Activated CD8-positive, alpha-beta memory T cell treated with anti-CD3 and anti-CD28 coated beads, Interleukin-2, amount 10 ng/mL, durations not matched to agents 7 days and 5 days (primary cell): ENCODE measurements at regions not wholly inside any gene's neighbourhood (a gene's known extent, or its start where the extent isn't known, plus 50 kb on each side); places are given as distances from the start of the nearest gene placed in this dataset.

Experiments
- ATAC-seq: fragments of 150-1000 bp; cut with Tn5 transposase; one replicate; pipeline ENCODE4 v1.10.0; 2021; ENCODE audit warnings: moderate library complexity
- CTCF ChIA-PET: fragments of 350-600 bp; sonication (Branson Sonifier 250); formaldehyde crosslinking; loops from one replicate; lab custom pipeline; 2021; ENCODE audit warnings: antibody characterized with exemption; lab: Charles Lee
- DNase-seq: peaks from one replicate; pipeline ENCODE4 v3.0.0-alpha.2; 2020
- H3K27ac Mint-ChIP-seq: one replicate; pipeline ENCODE4 v1.8.0; 2021; ENCODE audit warnings: mild to moderate bottlenecking, mixed read lengths
- H3K27me3 Mint-ChIP-seq: one replicate; pipeline ENCODE4 v1.8.0; 2021; ENCODE audit warnings: mixed read lengths
- H3K36me3 Mint-ChIP-seq: one replicate; pipeline ENCODE4 v1.8.0; 2021; ENCODE audit warnings: mild to moderate bottlenecking, mixed read lengths
- H3K4me1 Mint-ChIP-seq: one replicate; pipeline ENCODE4 v1.8.0; 2021; ENCODE audit warnings: mixed read lengths
- H3K4me3 Mint-ChIP-seq: one replicate; pipeline ENCODE4 v1.8.0; 2021; ENCODE audit warnings: mild to moderate bottlenecking, moderate library complexity, mixed read lengths
- H3K9me3 Mint-ChIP-seq: one replicate; pipeline ENCODE4 v1.8.0; 2022; ENCODE audit warnings: low read depth, mixed read lengths

DNA sequence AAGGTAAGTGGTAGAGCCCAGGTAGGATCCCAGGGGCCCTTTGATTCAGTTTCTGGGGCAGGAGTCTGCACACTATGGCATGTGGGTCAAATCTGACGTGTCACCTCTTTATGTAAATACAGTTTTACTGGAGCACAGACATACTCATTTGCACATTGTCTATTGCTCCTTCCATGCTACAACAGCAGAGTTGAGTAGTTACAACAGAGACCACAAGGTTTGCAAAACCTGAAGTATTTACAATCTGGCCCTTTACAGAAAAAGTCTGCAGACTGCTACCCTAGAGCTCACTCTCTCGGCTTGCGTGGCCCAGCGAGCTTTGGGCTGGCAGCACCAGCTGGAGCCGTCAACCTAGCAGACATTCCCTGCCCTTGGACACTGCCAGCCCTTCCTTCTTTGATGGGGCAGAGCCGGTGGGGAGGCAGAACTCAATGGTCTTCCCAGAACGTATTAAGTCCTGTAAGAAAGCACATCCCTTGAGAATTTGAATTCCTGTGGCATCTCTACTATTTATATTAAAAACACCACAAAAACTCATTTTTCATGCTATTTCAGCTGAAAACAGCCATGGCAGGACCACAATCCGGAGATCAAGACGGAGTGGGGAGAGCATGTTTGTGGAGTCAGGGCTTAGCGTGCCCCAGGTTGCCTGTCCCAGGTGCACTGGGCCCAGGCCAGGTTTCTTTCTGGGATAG is 133.1 kb upstream of the NUDT7 start:
- no peaks in the 10 kb centered on the region for H3K36me3 Mint-ChIP-seq

DNA sequence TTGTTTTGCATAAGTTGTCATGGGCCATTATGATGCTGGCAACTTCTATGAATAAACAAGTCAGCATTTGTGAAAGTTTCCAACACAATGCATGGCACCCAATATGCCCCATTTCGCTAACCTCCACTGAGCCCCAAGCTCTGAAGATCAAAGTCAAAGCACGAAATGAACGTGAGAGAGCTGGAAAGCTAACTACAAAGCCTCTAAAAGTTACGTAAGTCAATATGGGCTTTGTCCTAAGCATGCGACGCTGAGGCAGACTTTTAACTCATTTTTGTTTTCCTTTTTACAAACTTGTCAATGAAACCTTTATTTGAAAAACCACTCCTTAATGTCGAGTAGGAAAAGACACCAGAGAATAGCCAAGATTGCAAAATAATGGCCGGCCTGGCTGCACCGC is 131.6 kb upstream of the NUDT7 start:
- Mint-ChIP-seq H3K4me3 (no peak overlapping the region), H3K9me3 (no peaks in the 10 kb centered on the region), H3K27me3 (no peaks in the 10 kb centered on the region), H3K27ac (no peak overlapping the region), H3K36me3 (no peaks in the 10 kb centered on the region), H3K4me1 (peaks cover 3% of the 10 kb centered on the region)
- ATAC-seq: no peak
- CTCF ChIA-PET: no interaction called here
- no peak for DNase-seq

More for the DNA sequence above, 133.1 kb upstream of the NUDT7 start:
- CTCF ChIA-PET: no interaction called here
- DNase-seq (no peak), ATAC-seq (no peak)
- Mint-ChIP-seq H3K27ac (no peak overlapping the region), H3K4me1 (peaks cover 9% of the 10 kb centered on the region), H3K9me3 (no peaks in the 10 kb centered on the region), H3K27me3 (peaks cover 4% of the 10 kb centered on the region), H3K4me3 (no peak overlapping the region)

DNA sequence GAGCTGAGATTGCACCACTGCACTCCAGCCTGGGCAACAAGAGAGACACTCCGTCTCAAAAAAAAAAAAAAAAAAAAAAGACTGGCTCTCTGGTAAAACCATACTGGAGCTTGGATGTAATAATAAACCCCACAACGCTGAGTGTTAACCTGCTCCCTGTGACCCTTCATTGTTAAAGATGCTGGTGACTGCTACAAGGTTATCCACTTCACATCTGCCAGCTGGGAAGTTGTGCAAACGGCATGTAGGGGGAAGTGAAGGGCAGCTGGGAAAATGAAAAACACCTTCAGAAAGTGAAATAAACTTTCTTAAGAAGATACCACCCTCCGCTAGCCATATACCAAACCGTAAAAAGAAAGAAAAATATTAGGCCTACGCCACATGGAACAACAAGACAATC is 131.0 kb upstream of the NUDT7 start:
- H3K27me3 Mint-ChIP-seq: no peaks in the 10 kb centered on the region

DNA sequence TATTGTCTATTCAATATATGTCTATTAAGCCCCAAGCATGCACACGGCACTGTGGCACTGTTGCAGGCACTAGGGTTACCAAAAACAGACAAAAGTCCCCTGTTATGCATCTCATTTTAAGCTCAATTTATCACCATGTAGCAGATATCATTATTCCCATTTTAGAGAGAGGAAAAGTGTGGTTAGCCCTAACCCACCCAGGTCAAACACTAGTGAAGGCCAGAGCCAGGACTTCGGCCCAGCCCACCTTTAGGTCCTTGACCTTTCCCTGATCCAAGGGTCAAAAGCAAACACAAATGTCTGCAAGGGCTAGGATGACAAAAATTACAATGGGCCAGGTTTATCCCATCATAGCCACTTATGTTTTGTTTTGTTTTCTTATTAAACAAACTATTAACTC is 130.3 kb upstream of the NUDT7 start:
- CTCF ChIA-PET: no interaction called here

More for the DNA sequence above, 131.0 kb upstream of the NUDT7 start:
- DNase-seq (no peak), ATAC-seq (no peak)
- Mint-ChIP-seq H3K4me1 (no peaks in the 10 kb centered on the region), H3K9me3 (no peaks in the 10 kb centered on the region), H3K36me3 (no peaks in the 10 kb centered on the region), H3K27ac (no peak overlapping the region), H3K4me3 (no peak overlapping the region)
- CTCF ChIA-PET: interaction anchor here (0.6 kb wide), 1 partner anchor 355 kb away, joined by 3 read pairs; no protein-coding TSS in a partner anchor

DNA sequence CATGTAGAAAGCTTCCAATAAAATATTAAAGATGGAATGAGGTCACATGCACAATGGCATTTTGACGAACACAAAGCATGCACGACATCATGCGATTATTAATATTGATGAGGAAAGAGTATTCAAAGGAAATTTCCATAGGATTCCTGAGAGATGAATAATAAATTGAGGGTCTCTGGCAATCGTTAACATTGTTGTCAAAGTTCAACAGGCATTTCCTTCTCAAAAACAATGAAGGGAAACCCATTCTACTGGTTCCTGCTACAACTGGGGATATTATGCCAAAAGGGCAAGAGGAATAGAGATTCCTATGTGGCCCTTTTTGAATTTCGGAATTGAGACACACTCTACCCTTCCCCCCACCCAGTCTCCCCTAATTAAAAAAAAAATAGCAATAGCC is 128.3 kb upstream of the NUDT7 start:
- no peaks in the 10 kb centered on the region for H3K27me3 Mint-ChIP-seq
- H3K9me3 Mint-ChIP-seq: no peaks in the 10 kb centered on the region
- CTCF ChIA-PET: interaction anchor here (1.1 to 1.8 kb wide), 2 partner anchors 10 to 359 kb away, joined by 4 read pairs; no protein-coding TSS in a partner anchor
- H3K36me3 Mint-ChIP-seq: no peaks in the 10 kb centered on the region
- no peaks in the 10 kb centered on the region for H3K4me1 Mint-ChIP-seq
- no peak overlapping the region for H3K4me3 Mint-ChIP-seq
- DNase-seq (no peak), ATAC-seq (no peak)
- no peak overlapping the region for H3K27ac Mint-ChIP-seq

More for the DNA sequence above, 130.3 kb upstream of the NUDT7 start:
- H3K27me3 Mint-ChIP-seq: no peaks in the 10 kb centered on the region
- no peaks in the 10 kb centered on the region for H3K36me3 Mint-ChIP-seq
- H3K27ac Mint-ChIP-seq: no peak overlapping the region
- no peak for ATAC-seq
- H3K4me3 Mint-ChIP-seq: no peak overlapping the region
- no peaks in the 10 kb centered on the region for H3K9me3 Mint-ChIP-seq
- no peak for DNase-seq
- no peaks in the 10 kb centered on the region for H3K4me1 Mint-ChIP-seq

DNA sequence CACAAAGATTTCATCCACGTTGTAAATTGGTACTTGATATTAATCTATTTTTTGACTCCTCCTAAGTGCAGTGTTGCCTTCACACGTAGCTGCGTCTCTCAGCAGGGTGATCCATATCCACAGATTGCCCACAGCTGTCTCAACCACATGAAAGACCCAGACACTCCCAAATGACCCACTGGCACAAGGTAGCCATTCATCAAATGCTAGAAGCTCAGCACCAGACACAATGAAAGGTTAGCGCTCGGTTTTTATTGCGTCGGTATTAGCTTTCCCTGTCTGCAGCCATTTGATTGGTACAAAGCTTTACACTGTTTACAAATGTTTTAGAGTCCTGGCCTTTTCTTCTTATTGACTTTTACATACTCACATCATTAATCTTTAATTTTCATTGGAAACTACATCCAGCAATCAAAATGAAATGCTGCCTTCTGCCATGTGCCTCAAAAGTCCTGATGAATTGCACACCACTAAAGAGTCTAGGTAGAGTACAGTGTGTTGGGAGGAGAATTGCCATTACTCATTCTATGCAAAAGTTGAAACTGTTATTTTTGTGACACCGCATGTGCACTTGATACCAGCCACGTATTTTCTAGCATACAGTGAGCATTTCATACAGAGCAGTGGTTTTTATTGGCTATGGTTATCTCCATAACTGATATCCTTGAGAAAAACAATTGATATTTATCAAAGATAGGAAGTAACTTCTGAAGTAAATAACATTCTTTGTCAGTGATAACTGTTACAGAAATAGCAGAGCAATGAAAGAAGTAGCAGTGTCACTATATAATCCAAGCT is 127.3 kb upstream of the NUDT7 start:
- DNase-seq (no peak), ATAC-seq (no peak)
- H3K27ac Mint-ChIP-seq: no peak overlapping the region
- no peaks in the 10 kb centered on the region for H3K4me1 Mint-ChIP-seq
- no peaks in the 10 kb centered on the region for H3K36me3 Mint-ChIP-seq
- no peaks in the 10 kb centered on the region for H3K9me3 Mint-ChIP-seq
- no peak overlapping the region for H3K4me3 Mint-ChIP-seq
- no peaks in the 10 kb centered on the region for H3K27me3 Mint-ChIP-seq
- CTCF ChIA-PET: interaction anchor here (0.8 to 1.8 kb wide), 2 partner anchors 191 to 360 kb away, joined by 3 to 4 read pairs; no protein-coding TSS in a partner anchor

DNA sequence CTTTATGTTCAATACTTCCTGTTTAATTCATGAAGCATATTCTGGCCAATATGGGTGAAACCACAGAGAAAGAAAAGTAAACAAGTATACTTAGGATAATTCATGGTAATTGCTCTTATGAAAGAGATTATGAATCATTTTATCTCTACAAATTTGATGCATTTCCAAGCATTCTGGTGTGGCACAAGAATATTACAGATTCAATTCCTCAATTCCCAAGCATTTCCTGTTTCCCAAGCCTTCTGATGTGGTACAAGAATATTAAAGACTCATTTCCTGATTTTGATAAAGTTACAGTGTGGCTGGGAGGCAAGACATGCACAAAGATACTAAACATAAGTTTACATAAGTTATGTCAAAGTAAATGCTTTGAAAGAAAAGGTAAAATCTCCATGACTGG is 126.1 kb upstream of the NUDT7 start:
- CTCF ChIA-PET: interaction anchor here (0.8 kb wide), 1 partner anchor 190 kb away, joined by 3 read pairs; no protein-coding TSS in a partner anchor
- no peak for ATAC-seq

DNA sequence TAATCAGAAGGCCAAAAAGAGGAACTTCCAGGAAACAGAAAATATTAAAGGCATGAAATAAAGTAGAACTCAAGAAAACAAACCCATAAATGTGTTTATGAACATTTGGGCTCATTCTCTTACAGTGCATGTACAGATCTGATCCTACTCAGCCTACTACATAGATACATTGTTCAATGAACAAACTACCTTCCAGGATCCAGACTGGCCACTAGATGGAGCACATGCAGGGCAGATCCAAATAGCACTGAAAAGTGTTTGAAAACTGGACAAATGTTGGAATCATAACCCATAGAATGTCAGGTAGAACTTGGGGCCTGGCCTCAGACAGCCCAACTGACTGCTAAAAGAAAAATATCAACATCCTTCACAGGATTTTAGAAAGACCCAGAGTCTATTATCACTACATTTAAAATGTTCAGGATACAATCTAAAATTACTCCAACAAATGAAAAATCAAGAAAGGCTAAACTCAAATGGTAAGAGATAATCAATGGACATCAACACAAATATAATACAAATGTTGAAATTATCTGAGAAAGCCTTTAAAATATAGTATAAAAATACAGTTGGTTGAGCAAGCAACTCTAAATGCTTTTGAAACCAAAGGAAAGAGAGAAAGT is 122.4 kb upstream of the NUDT7 start:
- DNase-seq: no peak
- H3K9me3 Mint-ChIP-seq: no peaks in the 10 kb centered on the region
- no peaks in the 10 kb centered on the region for H3K4me1 Mint-ChIP-seq
- no peak overlapping the region for H3K4me3 Mint-ChIP-seq
- H3K27ac Mint-ChIP-seq: no peak overlapping the region
- peaks cover 7% of the 10 kb centered on the region for H3K27me3 Mint-ChIP-seq
- H3K36me3 Mint-ChIP-seq: no peaks in the 10 kb centered on the region
- CTCF ChIA-PET: interaction anchor here (0.8 kb wide), 1 partner anchor 403 kb away, joined by 4 read pairs; no protein-coding TSS in a partner anchor
- no peak for ATAC-seq

More for the DNA sequence above, 126.1 kb upstream of the NUDT7 start:
- H3K27me3 Mint-ChIP-seq: peaks cover 3% of the 10 kb centered on the region
- no peak overlapping the region for H3K27ac Mint-ChIP-seq
- no peak for DNase-seq
- H3K4me1 Mint-ChIP-seq: no peaks in the 10 kb centered on the region
- no peaks in the 10 kb centered on the region for H3K36me3 Mint-ChIP-seq
- no peak overlapping the region for H3K4me3 Mint-ChIP-seq
- no peaks in the 10 kb centered on the region for H3K9me3 Mint-ChIP-seq

DNA sequence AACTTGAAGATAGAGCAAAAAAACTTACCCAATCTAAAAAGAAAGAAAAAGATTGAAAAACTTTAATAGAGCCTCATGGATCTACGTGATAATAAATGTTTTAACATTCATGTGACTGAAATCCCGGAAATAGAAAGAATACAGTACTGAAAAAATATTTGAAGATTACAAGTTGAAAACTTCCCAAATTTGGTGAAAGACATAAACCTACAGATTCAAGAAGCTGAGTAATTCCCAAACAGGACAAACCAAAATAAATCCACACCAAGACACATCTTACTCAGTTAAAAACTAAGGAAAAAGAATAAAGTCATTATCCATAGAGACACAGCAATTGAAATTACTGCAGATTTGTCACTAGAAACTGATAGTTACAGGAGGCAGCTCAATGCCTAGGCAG is 121.8 kb upstream of the NUDT7 start:
- H3K27ac Mint-ChIP-seq: no peak overlapping the region

DNA sequence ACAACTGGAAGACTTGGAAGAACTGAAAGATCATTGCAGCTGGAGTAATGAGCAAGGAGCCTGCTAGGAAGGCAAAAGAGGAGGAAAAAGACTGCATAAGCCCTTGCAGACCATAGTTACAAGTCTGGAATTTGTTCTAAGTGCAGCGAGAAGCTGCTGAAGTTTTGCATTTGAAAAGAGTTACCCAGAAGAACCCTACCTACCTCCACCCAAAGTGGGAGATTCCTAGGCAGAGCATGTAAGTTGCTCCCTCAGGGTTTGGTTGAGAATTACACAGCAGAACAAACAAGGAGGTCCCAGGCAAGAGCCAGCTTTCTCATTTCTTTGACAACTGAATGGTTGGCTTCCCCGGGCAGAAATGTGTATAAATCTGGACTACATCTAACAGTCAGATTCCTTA is 118.7 kb upstream of the NUDT7 start:
- Mint-ChIP-seq H3K36me3 (no peaks in the 10 kb centered on the region), H3K4me3 (no peak overlapping the region), H3K27me3 (peaks cover 12% of the 10 kb centered on the region), H3K27ac (no peak overlapping the region), H3K9me3 (no peaks in the 10 kb centered on the region), H3K4me1 (no peaks in the 10 kb centered on the region)
- ATAC-seq: no peak
- no peak for DNase-seq
- CTCF ChIA-PET: interaction anchor here (0.7 kb wide), 1 partner anchor 367 kb away, joined by 3 read pairs; no protein-coding TSS in a partner anchor

More for the DNA sequence above, 121.8 kb upstream of the NUDT7 start:
- no peak for ATAC-seq
- Mint-ChIP-seq H3K4me1 (no peaks in the 10 kb centered on the region), H3K27me3 (peaks cover 9% of the 10 kb centered on the region), H3K9me3 (no peaks in the 10 kb centered on the region), H3K36me3 (no peaks in the 10 kb centered on the region), H3K4me3 (no peak overlapping the region)
- CTCF ChIA-PET: no interaction called here
- no peak for DNase-seq

DNA sequence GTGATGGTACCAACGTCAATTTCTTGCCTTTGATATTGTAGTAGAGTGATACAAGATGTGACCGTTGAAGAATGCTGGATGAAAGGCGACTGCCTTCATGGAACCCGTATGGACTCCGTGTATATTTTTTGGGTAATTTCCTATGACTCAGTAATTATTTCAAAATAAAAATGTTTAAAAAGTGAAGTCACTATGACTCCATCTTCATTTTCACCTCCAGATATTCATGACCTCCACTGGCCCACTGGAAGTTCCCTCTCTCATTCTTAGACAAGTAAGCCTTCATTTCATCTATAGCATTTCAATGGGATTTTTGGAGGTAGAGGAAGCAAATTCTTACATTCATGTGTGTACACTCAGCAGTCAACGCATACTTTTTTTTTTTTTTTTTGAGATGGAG is 111.8 kb upstream of the NUDT7 start:
- DNase-seq (no peak), ATAC-seq (no peak)
- Mint-ChIP-seq H3K4me1 (no peaks in the 10 kb centered on the region), H3K36me3 (no peaks in the 10 kb centered on the region), H3K27me3 (peaks cover 6% of the 10 kb centered on the region), H3K4me3 (no peak overlapping the region), H3K9me3 (no peaks in the 10 kb centered on the region), H3K27ac (no peak overlapping the region)
- CTCF ChIA-PET: no interaction called here

DNA sequence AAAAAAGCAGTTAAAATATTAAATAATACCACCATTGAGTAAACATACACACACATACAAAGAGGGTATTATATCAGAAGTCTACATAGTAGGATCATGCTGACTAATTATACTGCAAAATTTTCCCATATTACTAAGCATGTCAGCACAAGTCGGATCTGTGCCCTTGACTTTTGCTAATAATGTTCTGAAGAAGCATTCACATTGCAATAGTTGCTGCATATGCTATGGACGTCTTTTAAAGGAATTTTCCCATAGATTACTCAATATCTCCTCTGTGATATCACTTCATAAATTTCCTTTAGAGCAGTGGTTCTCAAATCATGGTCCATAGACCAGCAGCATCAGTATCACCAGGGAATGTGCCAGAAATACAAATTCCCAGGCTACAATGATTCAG is 110.9 kb upstream of the NUDT7 start:
- CTCF ChIA-PET: no interaction called here
- H3K27ac Mint-ChIP-seq: no peak overlapping the region
- DNase-seq: no peak
- no peak for ATAC-seq
- H3K4me3 Mint-ChIP-seq: no peak overlapping the region
- no peaks in the 10 kb centered on the region for H3K36me3 Mint-ChIP-seq
- peaks cover 5% of the 10 kb centered on the region for H3K27me3 Mint-ChIP-seq
- H3K9me3 Mint-ChIP-seq: no peaks in the 10 kb centered on the region
- no peaks in the 10 kb centered on the region for H3K4me1 Mint-ChIP-seq

DNA sequence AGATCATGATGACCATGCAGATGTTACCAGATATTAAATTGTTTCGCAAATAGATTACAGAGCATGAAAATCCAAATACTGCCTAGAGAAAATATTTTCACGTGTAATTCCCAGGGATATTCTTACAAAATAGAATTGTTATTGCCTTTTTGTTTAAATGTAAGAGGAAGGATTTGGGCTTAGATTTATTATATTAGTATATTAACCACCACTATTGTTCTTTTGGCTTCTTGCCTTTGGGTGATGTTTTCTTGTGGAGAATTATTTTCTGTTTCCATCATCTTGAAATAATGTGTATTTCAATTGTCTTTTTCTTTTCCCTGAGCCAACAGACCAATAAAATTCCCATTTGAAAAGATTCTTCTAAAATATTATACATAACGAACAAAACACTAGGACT is 109.7 kb upstream of the NUDT7 start:
- Mint-ChIP-seq H3K36me3 (no peaks in the 10 kb centered on the region), H3K27me3 (peaks cover 3% of the 10 kb centered on the region), H3K4me1 (no peaks in the 10 kb centered on the region), H3K9me3 (no peaks in the 10 kb centered on the region), H3K4me3 (no peak overlapping the region), H3K27ac (no peak overlapping the region)
- DNase-seq (no peak), ATAC-seq (no peak)
- CTCF ChIA-PET: no interaction called here
